ENCODE measurements at regions not wholly inside any gene's neighbourhood (a gene's known extent, or its start where the extent isn't known, plus 50 kb on each side); places are given as distances from the start of the nearest gene placed in this dataset.

DNA sequence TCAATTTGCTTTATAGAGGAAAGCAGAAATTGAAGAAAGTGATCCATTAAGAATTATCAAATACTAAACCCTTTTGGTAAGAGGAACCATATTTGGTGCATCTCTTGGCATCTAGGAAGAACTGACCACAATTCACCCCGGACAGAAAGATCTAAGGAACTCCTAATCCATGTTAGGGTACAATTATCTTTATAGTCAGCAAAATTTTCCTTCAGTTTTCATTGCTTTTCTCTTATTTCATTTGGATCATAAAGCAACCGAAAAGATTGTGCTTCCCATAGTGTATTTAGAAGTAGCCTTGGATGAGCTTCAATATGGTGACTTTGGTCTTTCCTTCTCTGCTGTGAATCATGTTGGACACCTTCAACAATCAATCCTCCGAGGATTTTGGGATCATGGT is 50.1 kb upstream of the IGFBP5 start:
- intact Hi-C loops (cut with micrococcal nuclease), result no loop called here

All from T-helper 1 cell treated with Interleukin-12 subunit alpha and Interleukin-12 subunit beta and Interleukin-4 antibody, amounts not matched to agents 30 ng/mL and 1 ng/mL, for 36 hours (primary cell).